ENCODE measurements at regions not wholly inside any gene's neighbourhood (a gene's known extent, or its start where the extent isn't known, plus 50 kb on each side); places are given as distances from the start of the nearest gene placed in this dataset.

DNA sequence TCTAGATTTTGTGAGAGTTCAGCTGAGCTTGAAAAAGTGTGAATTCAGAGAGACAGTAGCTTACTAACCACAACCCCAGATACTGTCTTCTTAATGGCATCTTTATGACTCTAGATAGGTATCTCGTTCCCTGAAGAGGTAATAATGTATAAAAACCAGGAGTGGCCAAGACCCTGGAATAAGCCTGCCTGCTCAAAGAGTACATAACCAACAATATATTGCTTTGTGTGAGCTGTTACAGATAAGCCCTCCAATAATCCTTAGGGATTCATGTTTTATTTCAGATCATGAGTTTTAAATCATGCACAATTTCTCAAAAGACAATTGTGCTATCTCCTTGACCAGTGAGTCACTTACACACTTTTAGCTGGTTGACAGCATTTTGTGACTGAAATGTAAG, 327.8 kb upstream of the ADGRB3 start:
- TF ChIP-seq, protein P1, sequence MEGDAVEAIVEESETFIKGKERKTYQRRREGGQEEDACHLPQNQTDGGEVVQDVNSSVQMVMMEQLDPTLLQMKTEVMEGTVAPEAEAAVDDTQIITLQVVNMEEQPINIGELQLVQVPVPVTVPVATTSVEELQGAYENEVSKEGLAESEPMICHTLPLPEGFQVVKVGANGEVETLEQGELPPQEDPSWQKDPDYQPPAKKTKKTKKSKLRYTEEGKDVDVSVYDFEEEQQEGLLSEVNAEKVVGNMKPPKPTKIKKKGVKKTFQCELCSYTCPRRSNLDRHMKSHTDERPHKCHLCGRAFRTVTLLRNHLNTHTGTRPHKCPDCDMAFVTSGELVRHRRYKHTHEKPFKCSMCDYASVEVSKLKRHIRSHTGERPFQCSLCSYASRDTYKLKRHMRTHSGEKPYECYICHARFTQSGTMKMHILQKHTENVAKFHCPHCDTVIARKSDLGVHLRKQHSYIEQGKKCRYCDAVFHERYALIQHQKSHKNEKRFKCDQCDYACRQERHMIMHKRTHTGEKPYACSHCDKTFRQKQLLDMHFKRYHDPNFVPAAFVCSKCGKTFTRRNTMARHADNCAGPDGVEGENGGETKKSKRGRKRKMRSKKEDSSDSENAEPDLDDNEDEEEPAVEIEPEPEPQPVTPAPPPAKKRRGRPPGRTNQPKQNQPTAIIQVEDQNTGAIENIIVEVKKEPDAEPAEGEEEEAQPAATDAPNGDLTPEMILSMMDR (IDR thresholded peaks at IDR 0.05; ENCODE audit: borderline replicate concordance, insufficient read depth, low read depth, low read length): no peak
- H3K4me3 ChIP-seq (ENCODE audit: low read depth, low read length): no peak overlapping the region

DNA sequence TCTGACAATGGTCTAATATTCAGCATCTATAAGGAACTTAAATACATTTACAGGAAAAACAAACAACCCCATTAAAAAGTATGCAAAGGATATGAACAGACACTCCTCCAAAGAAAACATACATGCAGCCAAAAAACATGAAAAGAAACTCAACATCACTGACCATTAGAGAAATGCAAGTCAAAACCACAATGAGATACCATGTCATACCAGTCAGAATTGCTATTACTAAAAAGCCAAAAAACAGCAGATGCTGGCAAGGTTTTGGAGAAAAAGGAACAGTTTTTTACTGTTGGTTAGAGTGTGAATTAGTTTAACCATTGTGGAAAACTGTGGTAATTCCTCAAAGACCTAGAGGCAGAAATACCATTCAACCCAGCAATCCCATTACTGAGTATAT, 339.0 kb upstream of the ADGRB3 start:
- TF ChIP-seq, protein P1 (IDR thresholded peaks at IDR 0.05; ENCODE audit: borderline replicate concordance, insufficient read depth, low read depth, low read length): no peak

DNA sequence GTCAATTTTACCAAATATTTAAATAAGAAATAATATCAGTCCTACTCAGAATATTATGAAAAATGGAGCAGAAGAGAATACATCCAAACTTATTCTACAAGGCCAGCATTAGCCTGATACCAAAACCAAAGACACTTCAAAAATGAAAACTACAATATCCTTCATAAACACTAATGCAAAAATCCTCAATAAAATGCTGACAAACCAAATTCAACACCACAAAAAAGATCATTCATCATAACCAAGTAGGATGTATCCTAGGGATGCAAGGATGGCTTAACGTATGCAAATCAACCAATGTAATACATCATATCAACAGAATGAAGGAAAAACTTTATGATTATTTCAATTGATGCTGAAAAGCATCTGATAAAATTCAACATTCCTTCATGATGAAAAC, 352.4 kb upstream of the ADGRB3 start:
- TF ChIP-seq, protein P1 (IDR thresholded peaks at IDR 0.05; ENCODE audit: borderline replicate concordance, insufficient read depth, low read depth, low read length): no peak
- H3K4me3 ChIP-seq (ENCODE audit: low read depth, low read length): no peak overlapping the region

More for the DNA sequence above, 339.0 kb upstream of the ADGRB3 start:
- H3K4me3 ChIP-seq (ENCODE audit: low read depth, low read length): no peak overlapping the region

DNA sequence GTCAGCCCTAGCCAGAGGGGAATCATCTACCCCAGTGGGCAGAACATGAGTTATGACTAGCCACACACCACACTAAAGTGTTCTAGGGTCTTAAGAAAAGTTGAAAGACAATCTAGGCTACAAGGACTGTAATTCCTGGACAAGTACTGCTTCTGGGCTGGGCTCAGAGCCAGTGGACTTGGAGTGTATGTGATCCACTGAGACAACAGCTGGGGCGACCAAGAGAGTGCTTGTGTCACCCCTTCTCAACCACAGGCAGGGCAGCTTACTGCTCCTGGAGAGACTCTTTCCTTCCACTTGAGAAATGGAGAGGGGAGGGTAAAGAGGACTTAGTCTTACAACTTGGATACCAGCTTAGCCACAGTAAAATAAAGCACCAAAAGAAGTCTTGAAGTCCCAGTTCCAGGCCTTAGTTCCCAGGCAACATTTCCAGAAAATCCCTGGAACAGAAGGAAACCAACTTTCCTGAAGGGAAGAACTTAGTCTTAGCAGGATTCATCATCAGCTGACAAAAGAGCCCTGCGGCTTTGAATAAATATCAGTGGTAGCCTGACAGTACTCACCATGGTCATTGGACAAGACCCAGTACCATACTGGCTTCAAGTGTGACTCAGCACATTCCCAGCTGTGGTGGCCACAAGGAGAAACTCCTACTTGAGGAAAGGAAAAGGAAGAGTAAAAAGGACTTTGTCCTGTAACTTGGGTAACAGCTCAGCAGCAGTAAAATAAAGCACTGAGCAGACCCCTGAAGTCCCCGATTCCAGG, 355.1 kb upstream of the ADGRB3 start:
- TF ChIP-seq, protein P1 (IDR thresholded peaks at IDR 0.05; ENCODE audit: borderline replicate concordance, insufficient read depth, low read depth, low read length): no peak
- H3K4me3 ChIP-seq (ENCODE audit: low read depth, low read length): no peak overlapping the region

DNA sequence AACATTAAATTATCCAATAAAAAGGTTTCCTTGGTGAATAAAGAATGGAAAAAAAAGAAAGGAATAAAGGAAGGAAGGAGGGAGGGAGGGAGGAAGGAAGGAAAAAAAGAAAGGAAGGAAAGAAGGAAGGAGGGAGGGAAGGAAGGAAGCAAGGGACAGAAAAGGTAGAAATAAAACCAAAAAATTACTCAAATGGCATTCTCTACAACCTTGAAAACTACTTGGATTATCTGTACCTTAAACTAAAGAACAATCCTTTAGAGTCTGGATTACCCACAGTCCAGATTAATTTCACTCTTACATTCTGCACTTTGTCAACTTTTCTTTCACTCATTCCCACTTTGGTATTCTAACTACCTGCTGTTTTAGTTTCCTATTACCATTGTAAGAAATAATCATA, 361.8 kb upstream of the ADGRB3 start:
- no peak overlapping the region for H3K4me3 ChIP-seq (ENCODE audit: low read depth, low read length)
- TF ChIP-seq, protein P1 (IDR thresholded peaks at IDR 0.05; ENCODE audit: borderline replicate concordance, insufficient read depth, low read depth, low read length): no peak

DNA sequence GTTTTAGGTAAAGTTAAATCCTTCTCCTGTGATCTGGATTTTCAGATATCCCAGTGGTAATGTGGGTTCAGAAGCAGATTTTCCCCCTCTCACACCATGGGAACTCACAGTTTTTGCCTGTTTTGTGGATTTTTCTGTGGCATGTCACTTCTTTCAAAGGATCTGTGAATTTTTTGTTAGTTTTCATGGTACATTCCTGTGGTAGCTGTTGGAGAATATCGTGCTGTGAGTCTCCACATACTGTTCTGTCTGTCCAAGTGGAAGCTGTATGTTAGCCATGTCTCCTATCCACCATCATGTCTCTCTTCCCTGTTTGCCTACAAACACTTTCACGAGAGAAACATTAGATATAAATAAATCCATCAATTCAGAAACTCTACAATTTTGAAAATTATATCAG, 378.7 kb upstream of the ADGRB3 start:
- H3K4me3 ChIP-seq (ENCODE audit: low read depth, low read length): no peak overlapping the region
- TF ChIP-seq, protein P1 (IDR thresholded peaks at IDR 0.05; ENCODE audit: borderline replicate concordance, insufficient read depth, low read depth, low read length): no peak

DNA sequence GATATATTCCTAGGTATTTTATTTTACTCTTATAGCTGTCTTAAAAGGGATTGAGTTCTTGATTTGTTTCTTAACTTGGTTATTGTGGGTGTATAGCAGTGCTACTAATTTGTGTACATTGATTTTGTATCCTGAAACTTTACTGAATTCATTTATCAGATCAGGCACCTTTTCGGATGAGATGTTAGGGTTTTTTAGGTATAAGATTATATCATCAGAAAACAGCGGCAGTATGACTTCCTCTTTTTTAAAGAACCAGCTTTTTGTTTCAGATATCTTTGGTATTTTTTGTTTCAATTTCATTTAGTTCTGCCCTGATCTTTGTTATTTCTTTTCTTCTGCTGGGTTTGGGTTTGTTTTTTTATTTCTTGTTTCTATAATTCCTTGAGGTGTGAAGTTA, 382.4 kb upstream of the ADGRB3 start:
- H3K4me3 ChIP-seq (ENCODE audit: low read depth, low read length): no peak overlapping the region
- TF ChIP-seq, protein P1 (IDR thresholded peaks at IDR 0.05; ENCODE audit: borderline replicate concordance, insufficient read depth, low read depth, low read length): no peak

Data from GM12875 (cell line).